HepG2 (cell line): ENCODE measurements at regions not wholly inside any gene's neighbourhood (a gene's known extent, or its start where the extent isn't known, plus 50 kb on each side); places are given as distances from the start of the nearest gene placed in this dataset.

Source experiments
- ATAC-seq: fragments of 200-7000 bp; cut with Tn5 transposase; 3 replicates; pipeline ENCODE4 v1.9.1; 2020; ENCODE audit warnings: mild to moderate bottlenecking, moderate library complexity
- BruUV-seq: library from RNA; stranded (reverse); fragments of 400-500 nt; replicated peaks from 2 replicates; lab custom pipeline; 2021; lab: Mats Ljungman, UMichigan
- CTCF ChIA-PET: fragments of 300-600 bp; formaldehyde crosslinking; extraction: SDS; loops from one replicate; lab custom pipeline; 2021; ENCODE audit warnings: low total read pairs, inconsistent platforms, low intra/inter-chr PET ratio; lab: Yijun Ruan, JAX
- POLR2A ChIA-PET: fragments of 350-600 bp; sonication (Branson Sonifier 250); formaldehyde crosslinking; loops from one replicate; lab custom pipeline; 2020; ENCODE audit warnings: antibody characterized with exemption, inconsistent platforms; lab: Yijun Ruan, JAX
- DNase-seq: peaks from one replicate; pipeline ENCODE4 v3.0.0-alpha.2; 2015; ENCODE audit warnings: low spot score
- FAIRE-seq: peaks from 3 replicates; lab custom pipeline; 2011; peaks lifted over from hg19 to GRCh38; lab: Jason Lieb, UNC
- H2AFZ ChIP-seq: one replicate; pipeline ENCODE4 v1.6.1; 2011; ENCODE audit warnings: low read length, inconsistent platforms
- H3K27ac ChIP-seq: fragments of 300-600 bp; 3 replicates; pipeline ENCODE4 v1.8.0; 2011; ENCODE audit warnings: mixed run types, mild to moderate bottlenecking, mixed read lengths, low read length, inconsistent platforms; ENCODE audit not compliant: insufficient read depth; ENCODE audit errors: extremely low read length
- H3K27me3 ChIP-seq, 2 experiments: fragments of 200-600 bp in 1 of 2; 2 replicates in 1 of 2; 3 replicates in 1 of 2; pipeline versions ENCODE4 v1.6.0 to v1.8.0; 2011; ENCODE audit warnings: low read length in 2 of 2, mild to moderate bottlenecking in 2 of 2, moderate library complexity in 2 of 2, inconsistent platforms in 1 of 2; ENCODE audit not compliant: insufficient read depth in 2 of 2, control insufficient read depth in 1 of 2
- H3K36me3 ChIP-seq, 2 experiments: fragments of 200-600 bp in 1 of 2; replicated peaks in 1 of 2; 2 replicates in 1 of 2; 3 replicates in 1 of 2; pipeline versions ENCODE4 v1.5.1 to v1.8.0; 2011; ENCODE audit warnings: low read length in 2 of 2, inconsistent platforms in 1 of 2; ENCODE audit not compliant: insufficient read depth in 2 of 2, control insufficient read depth in 1 of 2
- H3K4me1 ChIP-seq: 2 replicates; pipeline ENCODE4 v1.5.1; 2012; ENCODE audit warnings: low read length, inconsistent platforms; ENCODE audit not compliant: insufficient read depth
- H3K4me2 ChIP-seq: 2 replicates; pipeline ENCODE4 v1.6.0; 2011; ENCODE audit warnings: low read depth, low read length, inconsistent platforms
- H3K4me3 ChIP-seq, 3 experiments: fragments of 200-600 bp in 1 of 3; sonication (generic), shearing (Covaris generic) in 1 of 3; replicated peaks in 1 of 3; 2 replicates each; pipeline ENCODE4 v1.5.1; 2011 to 2016; ENCODE audit warnings: low read length in 3 of 3, inconsistent platforms in 2 of 3, low read depth in 2 of 3, mild to moderate bottlenecking in 2 of 3, control low read depth in 1 of 3, mixed read lengths in 1 of 3; ENCODE audit not compliant: insufficient read depth in 1 of 3
- H3K79me2 ChIP-seq: one replicate; pipeline ENCODE4 v1.6.1; 2011; ENCODE audit warnings: low read length, inconsistent platforms; ENCODE audit not compliant: insufficient read depth
- H3K9ac ChIP-seq: 2 replicates; pipeline ENCODE4 v1.6.0; 2011; ENCODE audit warnings: mild to moderate bottlenecking, low read depth, low read length, inconsistent platforms; ENCODE audit not compliant: insufficient read depth
- H3K9me3 ChIP-seq: 2 replicates; pipeline ENCODE4 v1.5.1; 2012; ENCODE audit warnings: mild to moderate bottlenecking, low read length
- H4K20me1 ChIP-seq: 2 replicates; pipeline ENCODE4 v1.6.0; 2011; ENCODE audit warnings: inconsistent platforms, mild to moderate bottlenecking, low read length, moderate library complexity; ENCODE audit not compliant: insufficient read depth
- CEBPG ChIP-seq: IDR thresholded peaks from 2 replicates; pipeline ENCODE4 v1.6.1; 2016
- HDAC6 ChIP-seq: fragments of 200-600 bp; sonication (generic); IDR thresholded peaks from 2 replicates; pipeline ENCODE4 v1.7.0; 2017; ENCODE audit warnings: mild to moderate bottlenecking, antibody characterized with exemption, low read length, low read depth
- MAFK ChIP-seq, 2 experiments: IDR thresholded peaks in 1 of 2; conservative IDR thresholded peaks in 1 of 2; 2 replicates each; pipeline ENCODE4 v1.6.1; 2011; ENCODE audit warnings: improper control_type of control experiment in 2 of 2, low read length in 2 of 2
- POLR2AphosphoS5 ChIP-seq: IDR thresholded peaks from 2 replicates; pipeline ENCODE4 v1.6.1; 2012; ENCODE audit warnings: low read depth, low read length
- RNF2 ChIP-seq: fragments of 450-650 bp; conservative IDR thresholded peaks from 2 replicates; pipeline ENCODE4 v1.6.1; 2016; ENCODE audit warnings: low read depth
- SATB2 ChIP-seq: sonication (generic); formaldehyde crosslinking; IDR thresholded peaks from 2 replicates; pipeline ENCODE4 v1.5.0; 2020; ENCODE audit warnings: missing genetic modification reagents
- ZNF253 ChIP-seq: sonication (generic); formaldehyde crosslinking; IDR thresholded peaks from 2 replicates; pipeline ENCODE4 v1.8.0; 2022; ENCODE audit warnings: mild to moderate bottlenecking, missing genetic modification reagents, borderline replicate concordance
- ZNF3 ChIP-seq: IDR thresholded peaks from 2 replicates; pipeline ENCODE4 v1.7.0; 2017; ENCODE audit warnings: inconsistent platforms
- ZNF383 ChIP-seq: sonication (generic); formaldehyde crosslinking; IDR thresholded peaks from 2 replicates; pipeline ENCODE4 v1.4.0; 2020; ENCODE audit warnings: missing genetic modification reagents, mild to moderate bottlenecking, borderline replicate concordance
- WGBS: methylation state at CpG from one replicate; pipeline ENCODE4 v1.1.6; 2017; ENCODE audit warnings: low lambda C conversion rate; 5-methylcytosine and 5-hydroxymethylcytosine counted together
- in situ Hi-C: cut with HindIII; loops from 2 replicates; pipeline ENCODE4 v1.10.0; 2017; ENCODE audit warnings: low pct_unique_long_range_greater_than_20kb; ENCODE audit not compliant: extremely low pct_ligation_motif_present
- intact Hi-C: fragments of 100-400 bp; cut with micrococcal nuclease; formaldehyde crosslinking; loops from one replicate; pipeline ENCODE4 v1.10.0; 2022; ENCODE audit not compliant: unreplicated experiment
- TF ChIP-seq, protein P1 (sequence below): sonication (generic); formaldehyde crosslinking; IDR thresholded peaks from 2 replicates; pipeline ENCODE4 v1.5.1; 2020; ENCODE audit warnings: mild to moderate bottlenecking, moderate library complexity, missing genetic modification reagents
- TF ChIP-seq, protein P2 (sequence below): sonication (generic); formaldehyde crosslinking; IDR thresholded peaks from 2 replicates; pipeline ENCODE4 v1.5.0; 2020; ENCODE audit warnings: missing genetic modification reagents

DNA sequence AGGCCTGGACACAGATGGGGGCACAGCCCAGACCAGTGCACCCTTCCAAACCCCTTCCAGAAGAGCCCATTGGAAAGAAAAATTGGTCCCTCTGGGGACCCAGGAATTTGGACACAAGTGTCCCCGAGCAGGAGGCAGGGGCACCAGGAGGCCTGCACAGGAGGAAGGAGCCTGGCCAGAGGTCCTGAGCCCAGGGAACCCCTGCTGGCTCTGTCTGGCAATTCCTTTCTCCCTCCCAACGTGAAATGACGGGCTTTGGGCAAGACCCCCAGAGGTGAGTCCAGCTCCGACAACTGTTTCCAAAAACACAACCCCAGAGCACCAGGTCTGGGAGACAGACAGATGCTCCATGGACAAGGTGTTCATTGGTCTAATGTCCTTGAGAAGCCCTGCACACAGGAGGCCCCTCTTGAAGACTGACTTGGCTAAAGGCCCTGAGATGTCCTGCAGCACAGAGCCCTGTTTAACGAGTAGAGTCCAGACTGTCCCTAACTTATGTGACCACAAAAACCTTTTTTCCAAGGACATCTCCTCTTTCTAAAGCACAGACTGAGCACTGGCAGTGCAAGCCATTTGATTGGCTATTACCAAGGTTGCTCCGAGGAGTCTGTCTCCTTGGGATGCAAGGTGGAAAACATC, 150.7 kb downstream of the OAT start (continued):
- TF ChIP-seq, protein P1, sequence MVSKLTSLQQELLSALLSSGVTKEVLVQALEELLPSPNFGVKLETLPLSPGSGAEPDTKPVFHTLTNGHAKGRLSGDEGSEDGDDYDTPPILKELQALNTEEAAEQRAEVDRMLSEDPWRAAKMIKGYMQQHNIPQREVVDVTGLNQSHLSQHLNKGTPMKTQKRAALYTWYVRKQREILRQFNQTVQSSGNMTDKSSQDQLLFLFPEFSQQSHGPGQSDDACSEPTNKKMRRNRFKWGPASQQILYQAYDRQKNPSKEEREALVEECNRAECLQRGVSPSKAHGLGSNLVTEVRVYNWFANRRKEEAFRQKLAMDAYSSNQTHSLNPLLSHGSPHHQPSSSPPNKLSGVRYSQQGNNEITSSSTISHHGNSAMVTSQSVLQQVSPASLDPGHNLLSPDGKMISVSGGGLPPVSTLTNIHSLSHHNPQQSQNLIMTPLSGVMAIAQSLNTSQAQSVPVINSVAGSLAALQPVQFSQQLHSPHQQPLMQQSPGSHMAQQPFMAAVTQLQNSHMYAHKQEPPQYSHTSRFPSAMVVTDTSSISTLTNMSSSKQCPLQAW (CRISPR knock-in tag), result no peak
- no peak for TF ChIP-seq SATB2 (CRISPR knock-in tag)
- TF ChIP-seq RNF2, result no peak
- TF ChIP-seq CEBPG (CRISPR knock-in tag), result no peak
- TF ChIP-seq, protein P2, sequence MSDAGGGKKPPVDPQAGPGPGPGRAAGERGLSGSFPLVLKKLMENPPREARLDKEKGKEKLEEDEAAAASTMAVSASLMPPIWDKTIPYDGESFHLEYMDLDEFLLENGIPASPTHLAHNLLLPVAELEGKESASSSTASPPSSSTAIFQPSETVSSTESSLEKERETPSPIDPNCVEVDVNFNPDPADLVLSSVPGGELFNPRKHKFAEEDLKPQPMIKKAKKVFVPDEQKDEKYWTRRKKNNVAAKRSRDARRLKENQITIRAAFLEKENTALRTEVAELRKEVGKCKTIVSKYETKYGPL (CRISPR knock-in tag), result no peak
- no peak for TF ChIP-seq POLR2AphosphoS5
- no peak for TF ChIP-seq HDAC6
- TF ChIP-seq ZNF383 (CRISPR knock-in tag), result no peak
- no peak for TF ChIP-seq ZNF3 (CRISPR knock-in tag)
- TF ChIP-seq, all 625 proteins: peak for 0

DNA sequence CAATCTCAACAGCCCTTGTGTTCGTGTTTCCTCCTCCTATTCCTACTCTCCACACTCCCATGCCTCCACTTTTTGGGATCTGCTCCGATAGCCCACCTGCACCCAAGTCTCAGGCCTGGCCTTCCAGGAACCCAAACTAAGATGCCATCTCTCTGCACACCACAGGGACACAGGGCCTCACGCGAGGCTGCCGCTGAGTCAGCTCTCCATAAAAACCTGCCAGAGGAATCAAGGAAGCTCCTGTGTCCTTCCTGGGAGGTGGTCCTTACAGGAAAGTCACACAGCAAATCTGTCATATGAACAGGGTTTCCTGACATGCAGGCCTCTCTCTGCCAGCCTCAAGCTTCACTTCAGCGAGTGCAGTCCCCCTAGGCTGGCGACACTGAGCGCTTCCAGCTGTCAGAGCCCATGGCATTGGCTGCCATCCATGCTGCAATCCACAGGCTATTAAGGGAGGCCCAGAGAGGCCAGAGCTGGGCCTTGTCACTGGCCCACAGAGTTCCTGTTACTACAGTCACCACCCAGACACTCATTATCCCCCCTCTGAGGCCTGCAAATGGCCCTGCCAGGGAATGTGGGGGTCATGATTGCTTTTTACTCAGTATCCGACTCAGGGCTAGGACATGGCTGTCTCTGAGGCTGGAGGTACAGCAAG, 151.4 kb downstream of the OAT start:
- H4K20me1 ChIP-seq, result no peaks in the 10 kb centered on the region
- H3K4me3 ChIP-seq, result no peak overlapping the region
- TF ChIP-seq MAFK (conservative IDR thresholded peaks at IDR 0.05 in 1 of 2, IDR thresholded peaks at IDR 0.05 in 1 of 2; ENCODE audit: low read length in 2 of 2), result peak in 1 of 2 experiments; percentile 9; a peak in 2 of 4 replicates
- no peak for TF ChIP-seq ZNF253 (CRISPR knock-in tag)
- H3K4me2 ChIP-seq, result no peak overlapping the region
- CTCF ChIA-PET, result no interaction called here
- WGBS, result 39% methylated on average over 5 of the region's 9 CpGs
- no peak overlapping the region for H2AFZ ChIP-seq
- peaks cover 6% of the 10 kb centered on the region for H3K9me3 ChIP-seq
- intact Hi-C loops, result no loop called here
- FAIRE-seq (no peak), ATAC-seq (no peak), DNase-seq (no peak)
- H3K27ac ChIP-seq, result no peak overlapping the region
- H3K27me3 ChIP-seq, result peaks cover 10 to 60% of the 10 kb centered on the region in 2 experiments
- no TSS peak for BruUV-seq
- no peak overlapping the region for H3K9ac ChIP-seq
- H3K4me1 ChIP-seq, result no peaks in the 10 kb centered on the region
- no peaks in the 10 kb centered on the region for H3K79me2 ChIP-seq
- POLR2A ChIA-PET, result no interaction called here
- in situ Hi-C loops, result loop anchor here (25.0 kb wide), 1 partner anchor 280 kb away; no protein-coding TSS in a partner anchor
- H3K36me3 ChIP-seq, result no peaks in the 10 kb centered on the region
